ENCODE measurements at regions not wholly inside any gene's neighbourhood (a gene's known extent, or its start where the extent isn't known, plus 50 kb on each side); places are given as distances from the start of the nearest gene placed in this dataset.
"Not testable (repeated sequence)": the region's sequence is repeated elsewhere in the genome, so short reads cannot be mapped to it uniquely, and the experiment has no call there.

- no peak for DNase-seq
These were observed 687.8 kb downstream of the FAM181B start for GRCh38 chr11:82045748-82046457.

- no peak for DNase-seq
These were observed 690.3 kb downstream of the FAM181B start for GRCh38 chr11:82043316-82043715.

- no peak for DNase-seq
These were observed 691.9 kb downstream of the FAM181B start for GRCh38 chr11:82041764-82042163.

- no peak for DNase-seq
These were observed 695.5 kb downstream of the FAM181B start for GRCh38 chr11:82038154-82038553.

GRCh38 chr11:82034527-82034926, 699.1 kb downstream of the FAM181B start:
- no peak for DNase-seq

GRCh38 chr11:82027335-82027734, 706.3 kb downstream of the FAM181B start:
- DNase-seq: not testable (repeated sequence)

GRCh38 chr11:82024760-82025159, 708.9 kb downstream of the FAM181B start:
- DNase-seq: no peak

- no peak for DNase-seq
These were observed 721.4 kb downstream of the FAM181B start for GRCh38 chr11:82012276-82012675.

GRCh38 chr11:82009133-82009532, 724.5 kb downstream of the FAM181B start:
- DNase-seq: no peak

GRCh38 chr11:82007521-82007920, 726.1 kb downstream of the FAM181B start:
- no peak for DNase-seq

- peak in 1 of 5 donors; percentile 19 for DNase-seq
These were observed 729.0 kb downstream of the FAM181B start for GRCh38 chr11:82004537-82005213.

- DNase-seq: no peak
These were observed 729.8 kb downstream of the FAM181B start for GRCh38 chr11:82003671-82004515.

- DNase-seq: no peak
These were observed 730.6 kb downstream of the FAM181B start for GRCh38 chr11:82003024-82003423.

- no peak for DNase-seq
These were observed 737.8 kb downstream of the FAM181B start for GRCh38 chr11:81995889-81996288.

GRCh38 chr11:81993755-81994154, 739.9 kb downstream of the FAM181B start:
- no peak for DNase-seq

GRCh38 chr11:81990659-81991443, 742.8 kb downstream of the FAM181B start:
- DNase-seq: no peak

- DNase-seq: no peak
These were observed 744.6 kb downstream of the FAM181B start for GRCh38 chr11:81989093-81989492.

GRCh38 chr11:81987829-81988472, 745.7 kb downstream of the FAM181B start:
- DNase-seq: no peak

- DNase-seq: no peak
These were observed 747.0 kb downstream of the FAM181B start for GRCh38 chr11:81986556-81987161.

- no peak for DNase-seq
These were observed 754.2 kb downstream of the FAM181B start for GRCh38 chr11:81979448-81979847.

- no peak for DNase-seq
These were observed 758.3 kb downstream of the FAM181B start for GRCh38 chr11:81975261-81975900.
